HPDE6-E6E7 (cell line): ENCODE measurements at regions not wholly inside any gene's neighbourhood (a gene's known extent, or its start where the extent isn't known, plus 50 kb on each side); places are given as distances from the start of the nearest gene placed in this dataset.
A peak's percentile ranks its signal among the peaks of the same experiment; 100 is the strongest.
"Not testable (repeated sequence)": the region's sequence is repeated elsewhere in the genome, so short reads cannot be mapped to it uniquely, and the experiment has no call there.

Experiments used
- DNase-seq: peaks from one replicate; pipeline ENCODE4 v3.0.0; 2011; ENCODE audit warnings: missing footprints; ENCODE audit errors: extremely low spot score

DNA sequence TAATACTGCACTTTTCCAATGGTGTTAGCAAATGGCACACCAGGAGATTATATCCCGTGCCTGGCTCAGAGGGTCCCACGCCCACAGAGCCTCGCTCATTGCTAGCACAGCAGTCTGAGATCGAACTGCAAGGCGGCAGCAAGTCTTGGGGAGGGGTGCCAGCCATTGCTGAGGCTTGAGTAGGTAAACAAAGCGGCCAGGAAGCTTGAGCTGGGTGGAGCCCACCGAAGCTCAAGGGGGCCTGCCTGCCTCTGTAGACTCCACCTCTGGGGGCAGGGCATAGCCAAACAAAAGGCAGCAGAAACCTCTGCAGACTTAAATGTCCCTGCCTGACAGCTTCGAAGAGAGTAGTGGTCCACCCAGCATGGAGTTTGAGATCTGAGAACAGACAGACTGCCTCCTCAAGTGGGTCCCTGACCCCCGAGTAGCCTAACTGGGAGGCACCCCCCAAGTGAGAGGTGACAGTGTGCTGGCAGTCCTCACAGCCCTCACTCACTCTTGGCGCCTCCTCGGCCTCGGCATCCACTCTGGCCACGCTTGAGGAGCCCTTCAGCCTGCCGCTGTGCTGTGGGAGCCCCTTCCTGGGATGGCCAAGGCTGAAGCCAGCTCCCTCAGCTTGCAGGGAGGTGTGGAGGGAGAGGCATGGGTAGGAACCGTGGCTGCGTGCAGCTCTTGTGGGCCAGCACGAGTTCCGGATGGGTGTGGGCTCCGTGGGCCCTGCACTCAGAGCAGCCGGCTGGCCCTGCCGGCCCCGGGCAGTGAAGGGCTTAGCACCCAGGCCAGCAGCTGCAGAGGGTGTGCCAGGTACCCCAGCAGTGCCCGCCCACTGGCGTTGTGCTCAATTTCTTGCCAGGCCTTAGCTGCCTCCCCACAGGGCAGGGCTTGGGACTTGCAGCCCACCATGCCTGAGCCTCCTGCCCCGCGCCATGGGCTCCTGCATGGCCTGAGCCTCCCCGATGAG lies 188.0 kb downstream of the MMUT start:
- not testable (repeated sequence) for DNase-seq

DNA sequence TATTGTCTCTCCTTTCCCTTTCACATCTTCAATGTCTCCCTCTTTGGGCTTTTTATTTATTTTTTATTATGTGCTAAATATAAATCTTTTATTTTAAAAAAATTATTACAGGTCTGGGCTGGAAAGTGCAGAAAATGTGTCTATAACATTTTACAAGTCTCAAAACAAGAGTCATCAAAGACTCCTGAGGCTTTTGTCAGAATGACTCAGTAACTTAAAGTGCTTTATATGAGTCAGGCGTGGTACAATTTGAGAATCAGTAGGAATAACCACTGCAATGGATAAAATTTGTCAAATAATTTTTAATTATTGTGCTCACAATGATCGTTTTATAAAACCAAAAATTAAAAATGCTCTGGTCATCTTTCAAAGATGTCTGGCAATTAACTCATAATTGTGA lies 193.9 kb downstream of the MMUT start:
- peak; percentile 36 for DNase-seq

DNA sequence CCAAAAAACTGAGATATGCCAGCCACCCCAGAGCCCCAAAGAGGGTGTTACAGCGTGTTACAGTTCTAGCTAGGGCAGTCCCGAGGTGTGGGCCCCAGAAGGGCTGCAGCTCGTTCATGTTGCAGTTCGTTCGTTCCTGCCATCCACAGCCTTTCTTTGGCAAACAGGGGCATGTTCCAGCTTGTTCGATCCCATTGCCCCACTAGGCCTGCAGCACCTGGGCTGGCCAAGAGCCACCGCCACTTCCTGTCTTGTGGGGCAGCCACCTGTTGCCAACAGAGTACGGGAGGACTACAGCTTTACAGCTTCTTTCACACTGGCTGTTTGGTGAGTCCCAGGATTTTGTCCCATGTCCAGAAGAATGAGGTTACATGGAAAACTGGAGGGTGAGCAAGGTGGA lies 198.1 kb downstream of the MMUT start:
- no peak for DNase-seq

DNA sequence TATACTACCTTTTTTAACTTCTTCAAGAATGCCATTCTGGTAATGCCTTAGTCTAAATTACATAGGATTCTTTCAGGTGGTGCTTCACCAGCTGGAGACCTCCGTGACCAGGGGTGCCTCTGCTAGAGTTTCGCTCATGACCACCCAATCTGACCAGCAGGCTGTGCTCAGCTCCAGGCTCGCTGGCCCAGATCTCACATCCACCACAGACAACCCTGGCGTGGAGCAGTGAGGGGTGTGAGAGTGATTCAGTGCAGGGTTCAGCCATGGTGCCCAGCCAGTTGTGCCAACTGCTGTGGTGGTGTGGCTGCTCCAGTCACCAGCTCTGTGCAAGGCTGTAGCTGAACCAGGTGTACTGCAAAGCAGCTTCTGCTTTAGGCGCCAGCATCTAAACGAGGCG lies 198.6 kb downstream of the MMUT start:
- no peak for DNase-seq

DNA sequence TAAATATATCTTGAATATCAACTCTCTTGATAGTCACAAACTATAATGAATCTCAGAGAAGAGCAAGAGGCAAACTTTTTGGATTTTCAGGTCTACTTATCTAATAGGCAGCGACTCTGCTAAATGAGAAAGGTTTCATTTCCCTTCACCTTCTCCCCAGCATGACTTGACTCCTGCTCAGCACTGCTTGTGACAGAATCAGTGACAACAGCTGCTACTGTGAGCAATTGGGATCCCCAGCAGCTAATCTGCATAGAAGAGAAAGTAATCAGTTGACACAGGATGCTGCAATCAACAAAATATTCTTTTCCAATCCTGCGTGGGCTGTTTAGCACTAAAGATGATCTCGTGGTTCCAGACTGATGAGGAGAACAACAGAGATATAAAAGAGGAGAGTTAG lies 205.5 kb downstream of the MMUT start:
- DNase-seq = no peak

DNA sequence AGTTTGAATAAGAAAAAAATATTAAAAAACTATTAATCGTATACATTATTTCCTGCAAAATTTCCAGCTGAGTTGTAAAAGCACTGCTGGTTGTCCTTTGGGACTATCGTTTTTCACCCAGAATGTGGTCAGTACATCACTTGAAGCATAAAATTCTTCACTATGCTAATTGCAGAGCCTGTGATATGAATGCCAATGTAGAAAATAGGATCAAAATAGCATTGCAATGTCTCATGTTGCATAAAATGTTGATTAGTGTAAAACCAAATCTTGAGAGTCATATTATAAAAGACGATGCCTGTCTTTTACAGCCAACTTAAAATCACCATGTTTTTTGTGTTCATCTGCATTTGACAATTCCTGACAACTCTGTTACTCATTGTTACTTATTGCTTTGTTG lies 207.7 kb downstream of the MMUT start:
- DNase-seq = no peak

DNA sequence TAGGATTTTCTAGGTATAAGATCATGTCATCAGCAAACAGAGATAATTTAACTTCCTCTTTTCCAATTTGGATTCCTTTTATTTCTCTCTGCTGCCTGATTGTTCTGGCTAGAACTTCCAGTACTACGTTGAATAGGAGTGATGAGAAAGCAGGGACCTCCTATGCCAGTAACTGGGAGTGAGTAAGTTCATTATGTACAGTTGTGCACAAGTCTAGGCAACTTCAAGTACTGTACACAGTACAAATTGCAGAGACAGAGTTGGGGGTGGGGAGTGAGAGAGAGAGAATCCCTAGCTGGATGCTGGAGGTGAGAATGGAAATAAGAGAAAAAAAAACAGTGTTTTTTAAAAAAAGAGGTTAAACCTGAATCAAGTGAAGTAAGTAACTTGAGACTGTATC lies 210.2 kb downstream of the MMUT start:
- DNase-seq = no peak

DNA sequence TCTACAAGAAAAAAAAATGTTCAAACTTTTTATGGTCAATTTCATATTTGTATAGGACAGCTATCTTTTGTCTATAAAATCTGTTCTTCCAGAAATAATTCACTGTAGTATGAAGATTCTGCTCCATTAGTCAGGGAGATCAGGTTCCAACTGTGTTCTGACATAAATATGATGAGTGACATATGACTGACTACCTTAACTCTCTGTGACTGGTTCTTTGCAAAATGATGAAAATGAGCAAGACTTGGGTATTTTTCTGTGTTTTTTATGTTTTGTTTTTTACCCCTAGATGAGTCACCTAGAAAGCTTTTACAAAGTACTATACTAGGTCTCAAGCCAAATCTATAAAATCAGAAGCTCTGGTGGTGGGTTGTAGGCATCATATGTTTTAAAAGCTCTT lies 229.6 kb downstream of the MMUT start:
- DNase-seq = no peak

DNA sequence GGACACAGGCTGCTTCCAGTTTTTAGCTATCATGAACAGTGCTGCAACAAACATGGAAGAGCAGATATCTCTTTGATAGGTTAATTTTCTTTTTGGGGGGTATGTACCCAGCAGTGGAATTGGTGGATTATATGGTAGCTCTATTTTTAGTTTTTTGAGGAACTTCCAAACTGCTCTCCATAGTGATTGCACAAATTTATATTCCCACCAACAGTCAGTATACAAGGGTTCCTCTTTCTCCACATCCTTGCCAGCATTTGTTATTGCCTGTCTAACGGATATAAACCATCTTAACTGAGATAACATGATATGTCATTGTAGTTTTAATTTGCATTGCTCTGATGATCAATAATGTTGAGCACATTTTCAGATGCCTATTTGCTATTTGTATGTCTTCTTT lies 237.6 kb downstream of the MMUT start:
- no peak for DNase-seq

DNA sequence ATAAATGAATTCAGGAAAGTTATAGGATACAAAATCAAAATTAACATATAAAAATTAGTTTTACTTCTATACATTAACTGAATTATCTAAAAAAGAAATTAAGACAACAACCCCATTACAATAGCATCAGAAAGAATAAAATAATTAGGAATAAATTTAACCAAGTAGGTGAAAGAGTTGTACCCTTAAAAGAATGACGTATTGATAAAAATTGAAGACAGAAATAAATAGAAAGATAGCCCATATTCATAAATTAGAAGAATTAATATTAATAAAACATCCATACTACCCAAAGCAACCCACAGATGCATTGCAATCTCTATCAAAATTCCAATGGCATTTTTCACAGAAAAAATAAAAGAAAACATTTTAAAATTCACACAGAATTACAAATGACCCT lies 242.8 kb downstream of the MMUT start:
- no peak for DNase-seq

DNA sequence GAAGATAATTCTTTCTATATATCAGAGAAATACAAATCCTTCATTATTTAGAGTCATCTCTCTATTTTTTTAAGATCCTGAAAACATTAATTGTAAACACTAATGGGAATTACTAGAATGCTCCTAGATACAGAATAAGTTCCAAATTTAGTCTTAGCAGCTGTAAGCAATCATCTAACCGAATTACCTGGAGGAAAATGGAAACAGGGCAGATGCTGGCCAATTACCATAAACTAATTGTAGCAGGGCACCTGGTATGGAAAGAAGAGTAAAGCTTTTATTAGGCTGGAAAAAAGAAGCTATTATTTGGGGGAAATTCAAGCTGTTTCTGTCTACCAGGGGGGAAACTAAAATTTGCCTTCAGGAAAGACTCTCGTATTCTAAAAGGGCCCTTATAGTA lies 257.5 kb downstream of the MMUT start:
- no peak for DNase-seq

DNA sequence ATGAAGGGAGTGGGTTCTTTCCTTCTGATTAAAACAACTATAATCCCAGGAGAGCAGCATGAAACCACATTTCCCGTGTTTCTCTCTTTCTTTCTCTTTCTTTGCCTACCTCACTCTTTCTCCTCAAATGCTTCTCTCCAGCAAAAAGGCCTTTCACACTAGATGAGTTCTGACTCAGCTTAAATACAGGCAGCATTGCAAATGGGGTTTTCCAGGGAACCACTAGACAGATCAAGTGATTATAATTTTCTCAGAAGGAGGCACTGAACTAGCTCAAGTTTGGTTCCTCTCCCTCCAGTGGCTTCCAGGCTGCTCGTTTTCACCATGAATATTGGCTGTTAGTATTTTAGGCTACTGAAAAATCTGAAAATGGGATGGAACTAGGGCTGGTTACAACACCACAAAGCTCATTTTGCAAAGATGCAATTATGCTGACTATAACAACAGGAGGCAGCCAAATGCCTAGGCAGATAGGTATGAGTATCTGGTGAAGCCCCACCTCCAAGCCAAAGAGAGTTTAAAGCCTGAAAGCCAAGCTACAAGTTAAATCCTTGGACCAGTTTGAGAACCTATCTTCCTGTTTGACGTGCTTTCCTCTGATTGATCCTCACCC lies 260.0 kb downstream of the MMUT start:
- DNase-seq = no peak

DNA sequence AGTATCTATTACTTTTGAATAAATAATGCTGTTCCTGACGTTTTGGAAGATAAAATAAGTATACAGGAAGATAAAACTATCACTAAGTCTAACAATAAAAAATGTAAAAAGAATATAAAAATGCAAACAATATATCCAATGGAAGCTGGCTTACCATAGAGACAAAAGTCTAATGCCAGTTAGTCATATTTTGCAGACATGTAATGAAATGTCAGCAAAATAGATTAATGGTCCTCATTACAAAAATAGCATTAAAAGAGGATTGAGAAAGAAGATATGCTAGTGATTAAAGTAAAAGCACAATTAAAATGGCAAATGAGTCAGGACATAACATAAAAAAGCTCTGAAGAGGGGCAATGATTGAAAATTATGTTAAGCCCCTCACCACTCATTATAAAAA lies 265.0 kb downstream of the MMUT start:
- no peak for DNase-seq

DNA sequence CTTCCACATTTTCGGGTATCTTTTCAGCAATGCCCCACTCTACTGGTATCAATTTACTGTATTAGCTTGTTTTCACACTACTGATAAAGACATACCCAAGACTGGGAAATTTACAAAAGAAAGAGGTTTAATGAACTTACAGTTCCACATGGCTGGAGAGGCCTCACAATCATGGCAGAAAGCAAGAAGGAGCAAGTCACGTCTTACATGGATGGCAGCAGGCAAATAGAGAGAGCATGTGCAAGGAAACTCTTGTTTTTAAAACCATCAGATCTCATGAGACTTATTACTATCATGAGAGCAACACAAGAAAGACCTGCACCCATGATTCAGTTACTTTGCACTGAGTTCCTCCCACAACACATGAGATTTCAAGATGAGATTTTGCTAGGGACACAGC lies 300.7 kb downstream of the MMUT start:
- not testable (repeated sequence) for DNase-seq

DNA sequence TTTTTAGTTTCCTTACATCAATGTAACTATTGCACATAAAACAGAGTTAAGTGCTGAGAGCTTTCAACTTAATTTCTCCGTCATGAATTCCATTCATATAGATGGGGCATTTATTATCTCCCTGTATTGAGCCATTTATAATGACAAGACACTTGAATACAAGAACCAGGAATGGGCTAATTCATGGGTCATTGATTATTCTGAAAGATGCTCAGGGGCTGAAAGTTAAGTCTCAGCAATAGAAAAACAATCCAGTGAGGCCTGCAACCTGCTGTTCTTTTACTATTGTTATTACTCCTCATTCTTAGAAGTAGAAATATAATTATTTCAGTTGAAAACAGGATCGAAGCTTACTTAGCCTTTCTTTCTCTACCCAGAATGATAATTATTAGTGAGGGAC lies 307.7 kb downstream of the MMUT start:
- DNase-seq = no peak

DNA sequence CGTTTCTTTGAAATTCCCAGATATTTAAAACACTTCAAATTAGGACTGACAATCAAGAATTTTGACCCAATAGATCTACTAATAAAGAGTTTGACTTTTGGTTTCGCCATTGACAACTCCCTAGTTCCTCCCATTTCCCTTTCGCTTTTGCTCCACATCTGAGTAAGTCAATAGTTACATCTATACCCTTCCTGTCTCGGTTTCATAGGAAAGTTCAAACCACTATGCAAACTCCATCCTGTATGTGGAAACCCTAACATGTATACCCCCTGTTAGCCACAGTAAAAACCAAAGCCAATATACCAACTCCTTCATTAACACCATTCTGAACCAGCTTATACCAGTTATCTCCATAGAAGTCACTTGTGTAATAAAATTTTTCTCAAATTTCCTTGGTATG lies 311.1 kb downstream of the MMUT start:
- no peak for DNase-seq

DNA sequence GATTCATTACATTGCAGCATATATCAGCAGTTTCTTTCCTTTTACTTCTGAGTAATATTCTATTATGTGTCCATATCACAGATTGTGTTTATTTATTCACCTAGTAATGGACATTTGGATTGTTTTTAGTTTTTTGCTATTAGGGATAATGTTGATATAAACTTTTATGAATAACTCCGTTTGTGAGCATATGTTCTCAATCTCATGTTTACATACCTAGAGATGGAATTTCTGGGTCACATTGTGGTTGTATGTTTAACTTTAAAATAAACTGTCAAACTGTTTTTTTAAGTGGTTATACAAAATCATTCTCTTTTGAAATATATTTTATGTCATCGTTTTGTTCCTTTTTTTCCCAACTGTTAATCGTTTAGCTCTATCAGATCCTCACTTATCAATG lies 311.6 kb downstream of the MMUT start:
- DNase-seq = no peak

DNA sequence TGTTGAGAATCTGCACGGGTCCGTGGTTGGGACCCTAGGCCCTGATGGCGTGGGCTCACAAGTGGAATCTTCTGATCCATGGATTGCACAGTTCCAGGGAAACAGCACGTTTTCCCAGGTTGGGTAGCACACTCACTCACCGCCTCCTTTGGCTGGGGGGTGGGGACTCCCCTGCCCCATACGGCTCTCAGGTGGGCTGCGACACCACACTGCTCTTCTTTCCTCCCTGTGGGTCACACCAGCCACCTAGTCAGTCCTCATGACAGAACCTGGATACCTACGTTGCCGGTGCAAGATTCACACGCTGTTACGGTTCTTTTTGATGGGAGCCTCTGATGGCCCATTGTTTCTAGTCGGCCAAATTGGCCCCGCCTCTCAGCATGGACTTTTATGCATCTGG lies 312.0 kb downstream of the MMUT start:
- no peak for DNase-seq

DNA sequence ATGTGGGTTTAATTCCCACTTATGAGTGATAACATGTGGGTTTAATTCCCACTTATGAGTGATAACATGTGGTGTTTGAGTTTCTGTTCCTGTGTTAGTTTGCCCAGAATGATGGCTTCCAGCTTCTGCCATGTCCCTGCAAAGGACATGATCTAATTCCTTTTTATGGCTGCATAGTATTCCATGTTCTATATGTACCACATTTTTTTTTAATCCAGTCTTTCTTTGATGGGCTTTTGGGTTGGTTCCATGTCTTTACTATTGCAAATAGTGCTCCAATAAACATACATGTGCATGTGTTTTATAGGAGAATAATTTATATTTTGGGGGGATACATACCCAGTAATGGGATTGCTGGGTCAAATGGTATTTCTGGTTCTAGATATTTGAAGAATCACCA lies 317.8 kb downstream of the MMUT start:
- no peak for DNase-seq

DNA sequence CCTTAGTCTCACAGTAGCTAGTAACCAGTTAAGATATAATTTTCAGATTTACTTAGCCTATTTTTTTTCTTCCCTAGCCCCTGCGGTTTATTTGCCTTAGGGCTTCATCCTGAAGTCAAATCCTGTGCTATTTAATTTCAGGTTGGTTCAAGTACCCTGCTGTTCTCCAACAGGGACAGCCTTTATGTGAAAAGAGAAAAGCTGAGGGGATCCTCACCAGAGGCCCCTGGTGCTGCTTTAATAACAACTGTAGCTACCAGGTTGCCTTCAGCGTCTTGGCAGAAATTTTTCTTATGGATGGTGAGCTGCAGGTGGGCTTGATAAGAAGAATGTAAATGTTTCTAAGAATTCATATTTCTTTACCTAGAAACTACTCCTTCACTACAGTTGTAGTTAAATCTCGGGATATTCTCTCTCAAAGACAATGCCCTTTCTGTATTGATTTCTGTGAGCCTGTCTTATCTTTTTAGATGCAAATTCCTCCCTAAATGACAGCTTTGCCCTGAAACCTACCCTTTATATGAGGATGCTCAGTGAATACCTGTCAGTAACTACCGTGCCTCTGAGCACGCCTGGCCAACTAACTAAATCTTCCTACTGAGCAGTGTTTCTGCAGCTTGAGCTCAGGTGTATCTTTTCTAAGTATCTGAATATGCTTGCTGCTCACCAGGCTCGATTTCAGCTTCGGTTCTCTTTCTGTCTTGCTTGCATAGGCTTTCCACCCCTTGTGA lies 320.5 kb downstream of the MMUT start:
- DNase-seq = no peak

DNA sequence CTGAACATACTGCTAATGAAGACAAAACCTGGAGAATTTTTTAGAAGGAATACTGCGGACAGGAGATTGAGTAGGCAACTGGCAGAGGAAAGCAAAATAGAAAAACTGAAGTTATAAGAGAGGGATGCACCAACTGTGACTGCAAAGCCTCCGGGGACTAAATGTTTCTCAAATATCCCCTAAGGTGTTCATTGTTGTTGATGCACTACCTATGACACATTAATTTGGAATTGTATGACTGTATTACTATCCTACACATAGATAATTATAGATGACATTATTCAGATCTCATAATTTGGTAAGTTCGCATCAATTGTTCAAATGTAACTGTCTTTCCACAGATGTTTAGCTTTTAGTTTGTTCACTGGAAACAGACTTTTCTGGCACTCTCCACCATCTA lies 341.1 kb downstream of the MMUT start:
- no peak for DNase-seq

DNA sequence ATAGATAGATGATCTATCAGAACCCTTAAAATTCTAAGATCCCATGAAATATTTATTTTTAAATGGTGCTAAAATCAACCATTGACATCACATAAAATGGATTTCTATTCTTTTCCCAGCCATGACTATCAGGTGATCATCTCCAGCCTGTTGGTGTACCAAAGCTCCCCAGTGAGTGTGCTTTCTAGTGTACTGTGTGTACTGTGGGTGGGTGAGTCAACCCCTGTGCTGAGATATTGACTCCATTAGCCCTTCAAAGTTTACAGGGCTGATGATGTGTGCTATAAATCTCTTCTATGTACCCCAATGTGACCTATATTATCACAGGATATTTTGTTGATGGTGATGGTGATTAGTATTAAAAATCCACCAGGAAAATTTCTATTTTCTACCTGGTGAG lies 344.6 kb downstream of the MMUT start:
- no peak for DNase-seq

DNA sequence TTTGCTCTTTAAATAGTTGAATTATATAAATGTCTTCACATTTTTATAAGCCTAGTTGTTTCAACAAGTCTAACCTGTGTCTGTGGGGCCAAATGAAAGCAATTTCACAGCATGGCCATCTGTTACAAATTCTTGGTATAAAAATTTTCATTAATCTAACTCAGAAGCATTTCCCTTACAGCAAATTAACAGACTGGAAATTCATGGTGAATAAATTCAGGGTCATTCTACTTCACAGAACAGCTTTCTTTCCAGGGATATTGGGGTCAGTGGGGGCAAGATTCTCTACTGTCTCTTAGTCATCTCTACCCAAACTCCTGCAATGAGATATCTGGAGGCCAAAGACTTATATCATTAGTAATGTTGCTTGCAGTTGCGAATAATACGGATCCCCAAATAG lies 352.1 kb downstream of the MMUT start:
- DNase-seq = no peak
